ENCODE measurements at regions not wholly inside any gene's neighbourhood (a gene's known extent, or its start where the extent isn't known, plus 50 kb on each side); places are given as distances from the start of the nearest gene placed in this dataset.
"Not testable (repeated sequence)": the region's sequence is repeated elsewhere in the genome, so short reads cannot be mapped to it uniquely, and the experiment has no call there.

- not testable (repeated sequence) for DNase-seq
Observed at GRCh38 chr20:7803411-7804151, 136.7 kb downstream of the HAO1 start.

- no peak for DNase-seq
Observed at GRCh38 chr20:7806831-7807230, 133.4 kb downstream of the HAO1 start.

- no peak for DNase-seq
Observed at GRCh38 chr20:7817286-7817685, 123.0 kb downstream of the HAO1 start.

- no peak for DNase-seq
Observed at GRCh38 chr20:7818477-7818876, 121.8 kb downstream of the HAO1 start.

GRCh38 chr20:7820897-7821296, 119.4 kb downstream of the HAO1 start:
- DNase-seq: no peak

GRCh38 chr20:7822772-7823171, 117.5 kb downstream of the HAO1 start:
- no peak for DNase-seq

GRCh38 chr20:7828437-7828836, 111.8 kb downstream of the HAO1 start:
- DNase-seq: no peak

- no peak for DNase-seq
Observed at GRCh38 chr20:7829031-7829430, 111.2 kb downstream of the HAO1 start.

GRCh38 chr20:7829776-7830175, 110.5 kb downstream of the HAO1 start:
- no peak for DNase-seq
